ENCODE measurements at regions not wholly inside any gene's neighbourhood (a gene's known extent, or its start where the extent isn't known, plus 50 kb on each side); places are given as distances from the start of the nearest gene placed in this dataset.

DNA sequence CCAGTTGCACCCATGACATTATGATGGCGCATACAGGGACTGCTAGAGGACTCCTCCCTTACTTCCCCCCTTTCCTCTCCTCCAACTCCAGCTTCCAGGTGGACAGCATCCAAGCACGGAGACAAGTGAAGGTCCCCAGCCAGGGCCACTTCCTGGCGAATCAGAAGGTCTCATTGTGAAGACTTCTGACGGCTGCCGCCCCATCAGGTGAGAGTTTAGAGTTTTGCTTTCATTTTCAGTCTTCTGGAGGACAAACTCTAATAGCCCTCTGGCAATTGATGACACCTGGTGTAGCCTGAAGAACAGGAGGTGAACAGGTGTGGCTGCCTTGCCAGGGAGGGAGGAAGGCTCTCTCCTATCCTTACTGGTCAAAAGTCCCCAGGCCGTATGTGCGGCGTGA is 77.3 kb upstream of the KCNH7 start:
- H3K4me3 ChIP-seq (ENCODE audit: low read depth, low read length) = no peak overlapping the region
- TF ChIP-seq, protein P1, sequence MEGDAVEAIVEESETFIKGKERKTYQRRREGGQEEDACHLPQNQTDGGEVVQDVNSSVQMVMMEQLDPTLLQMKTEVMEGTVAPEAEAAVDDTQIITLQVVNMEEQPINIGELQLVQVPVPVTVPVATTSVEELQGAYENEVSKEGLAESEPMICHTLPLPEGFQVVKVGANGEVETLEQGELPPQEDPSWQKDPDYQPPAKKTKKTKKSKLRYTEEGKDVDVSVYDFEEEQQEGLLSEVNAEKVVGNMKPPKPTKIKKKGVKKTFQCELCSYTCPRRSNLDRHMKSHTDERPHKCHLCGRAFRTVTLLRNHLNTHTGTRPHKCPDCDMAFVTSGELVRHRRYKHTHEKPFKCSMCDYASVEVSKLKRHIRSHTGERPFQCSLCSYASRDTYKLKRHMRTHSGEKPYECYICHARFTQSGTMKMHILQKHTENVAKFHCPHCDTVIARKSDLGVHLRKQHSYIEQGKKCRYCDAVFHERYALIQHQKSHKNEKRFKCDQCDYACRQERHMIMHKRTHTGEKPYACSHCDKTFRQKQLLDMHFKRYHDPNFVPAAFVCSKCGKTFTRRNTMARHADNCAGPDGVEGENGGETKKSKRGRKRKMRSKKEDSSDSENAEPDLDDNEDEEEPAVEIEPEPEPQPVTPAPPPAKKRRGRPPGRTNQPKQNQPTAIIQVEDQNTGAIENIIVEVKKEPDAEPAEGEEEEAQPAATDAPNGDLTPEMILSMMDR (conservative IDR thresholded peaks at IDR 0.05; ENCODE audit: low read depth, low read length) = no peak
- no peak for DNase-seq (ENCODE audit: low read depth)

DNA sequence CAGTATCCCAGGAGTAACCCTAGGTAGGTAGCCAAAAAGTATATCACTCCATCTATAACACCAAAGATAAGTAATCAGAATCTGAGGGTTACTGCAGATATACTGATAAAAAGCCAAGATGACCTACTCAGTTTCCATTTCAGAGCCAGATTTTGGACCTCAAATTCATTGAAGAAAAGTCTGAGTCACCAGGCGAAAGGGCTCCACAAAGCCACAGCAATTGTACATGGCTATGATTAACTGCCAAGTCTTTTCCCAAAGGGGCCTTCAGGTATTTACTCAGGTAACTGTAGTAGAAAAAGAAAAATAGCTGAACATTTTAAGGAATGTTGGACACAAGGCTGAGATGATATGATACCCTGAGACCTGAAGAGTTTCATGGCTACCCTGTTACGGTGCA is 75.6 kb upstream of the KCNH7 start:
- no peak overlapping the region for H3K4me3 ChIP-seq (ENCODE audit: low read depth, low read length)
- DNase-seq (ENCODE audit: low read depth) = no peak
- TF ChIP-seq, protein P1 (conservative IDR thresholded peaks at IDR 0.05; ENCODE audit: low read depth, low read length) = no peak

DNA sequence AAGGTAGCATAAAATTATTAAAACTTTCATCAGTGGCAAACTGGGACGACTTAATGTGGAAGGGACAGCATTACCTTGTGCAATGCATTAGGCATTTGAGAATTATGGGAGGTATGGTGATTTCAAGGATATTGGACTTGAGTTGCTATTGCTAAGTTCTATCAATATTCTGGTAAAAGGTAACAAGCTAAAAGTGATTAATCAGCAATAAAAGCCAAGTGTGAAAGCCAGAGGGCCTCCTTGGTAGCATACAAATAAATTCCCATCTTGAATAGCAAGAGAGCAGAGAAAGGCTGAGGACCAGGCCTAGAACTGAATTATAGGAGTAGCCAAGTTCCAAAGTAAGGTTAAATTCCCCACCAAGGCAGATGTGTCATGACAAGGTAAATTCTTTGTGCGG is 74.2 kb upstream of the KCNH7 start:
- TF ChIP-seq, protein P1 (conservative IDR thresholded peaks at IDR 0.05; ENCODE audit: low read depth, low read length) = no peak
- H3K4me3 ChIP-seq (ENCODE audit: low read depth, low read length) = no peak overlapping the region
- DNase-seq (ENCODE audit: low read depth) = no peak

DNA sequence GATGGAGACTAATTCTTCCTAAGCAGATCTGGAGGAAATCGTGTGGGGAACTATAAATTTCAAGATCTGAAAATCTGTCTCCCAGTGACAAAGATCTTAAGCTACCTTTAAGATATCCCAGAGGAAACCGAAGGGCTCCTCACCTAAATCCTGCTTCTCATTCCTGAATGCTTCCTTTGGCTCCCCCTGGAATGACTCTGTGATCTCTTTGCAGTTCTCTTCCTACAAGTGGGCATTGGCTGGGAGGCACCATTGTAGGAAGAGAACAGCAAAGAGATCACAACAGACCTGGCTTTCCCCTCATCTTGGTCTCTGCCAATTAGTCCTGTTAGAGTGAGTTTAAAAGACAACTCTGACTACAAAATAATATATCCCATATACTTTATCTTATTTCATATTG is 70.0 kb upstream of the KCNH7 start:
- H3K4me3 ChIP-seq (ENCODE audit: low read depth, low read length) = no peak overlapping the region
- DNase-seq (ENCODE audit: low read depth) = no peak
- TF ChIP-seq, protein P1 (conservative IDR thresholded peaks at IDR 0.05; ENCODE audit: low read depth, low read length) = no peak

DNA sequence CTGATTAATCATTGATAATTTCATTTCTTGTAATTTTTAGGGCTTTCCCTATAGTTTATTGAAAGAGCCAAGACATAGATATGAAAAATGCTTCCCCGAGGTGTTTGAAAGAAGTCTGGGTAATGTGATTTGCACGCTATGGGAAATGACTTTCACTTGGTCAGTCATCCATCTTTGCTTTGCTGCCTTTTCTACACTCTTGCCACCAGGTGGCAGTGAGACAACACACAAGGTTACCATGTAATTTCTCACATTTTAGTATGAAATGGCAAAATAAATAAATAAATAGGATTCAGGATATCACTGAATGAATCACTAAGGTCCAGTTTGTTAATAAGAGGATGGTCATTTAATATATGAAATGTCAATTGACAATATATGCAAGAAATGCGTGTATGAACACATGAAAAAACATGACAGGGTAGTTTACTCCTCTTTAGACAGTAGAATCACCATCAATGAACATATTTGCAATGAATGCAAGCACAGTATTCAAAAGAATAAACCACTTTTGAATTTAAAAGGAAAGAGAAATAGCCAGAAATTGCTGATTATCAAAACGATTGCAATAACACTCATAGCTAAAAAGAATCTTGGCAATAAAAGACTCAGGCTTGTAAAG is 52.2 kb upstream of the KCNH7 start:
- TF ChIP-seq, protein P1 (conservative IDR thresholded peaks at IDR 0.05; ENCODE audit: low read depth, low read length) = peak; percentile 90
- peak; percentile 16 for DNase-seq (ENCODE audit: low read depth)
- H3K4me3 ChIP-seq (ENCODE audit: low read depth, low read length) = no peak overlapping the region

DNA sequence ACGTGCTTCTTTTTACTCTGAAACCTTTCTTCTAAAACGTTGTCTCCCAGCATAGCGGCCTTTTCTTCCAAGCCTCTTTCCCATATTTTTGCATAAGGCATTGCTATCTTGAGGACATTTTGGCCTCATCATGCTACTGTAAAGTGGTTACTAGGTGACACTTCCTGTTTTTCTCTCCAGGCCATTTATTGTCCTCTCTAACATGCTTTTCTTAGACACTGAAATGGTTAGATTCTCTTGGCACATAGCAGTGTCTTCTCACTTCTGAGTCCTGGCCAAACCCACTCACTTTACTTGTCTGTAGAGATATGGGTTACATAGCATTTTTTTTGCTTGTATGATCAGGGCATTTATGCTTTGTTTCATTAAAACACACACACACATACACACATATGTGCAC is 50.1 kb upstream of the KCNH7 start:
- TF ChIP-seq, protein P1 (conservative IDR thresholded peaks at IDR 0.05; ENCODE audit: low read depth, low read length) = no peak
- H3K4me3 ChIP-seq (ENCODE audit: low read depth, low read length) = no peak overlapping the region
- DNase-seq (ENCODE audit: low read depth) = no peak

All from epithelial cell of proximal tubule (primary cell).